Astrocyte of the spinal cord (primary cell): ENCODE measurements at regions not wholly inside any gene's neighbourhood (a gene's known extent, or its start where the extent isn't known, plus 50 kb on each side); places are given as distances from the start of the nearest gene placed in this dataset.
A peak's percentile ranks its signal among the peaks of the same experiment; 100 is the strongest.

Source experiments
- DNase-seq: peaks from one replicate; pipeline ENCODE4 v3.0.0; 2011; ENCODE audit warnings: low read depth, low spot score
- H3K4me3 ChIP-seq: 2 replicates; pipeline ENCODE4 v1.5.1; 2011; ENCODE audit warnings: low read depth, mild to moderate bottlenecking, low read length, moderate library complexity
- CTCF ChIP-seq: IDR thresholded peaks from 2 replicates; pipeline ENCODE4 v1.5.1; 2012; ENCODE audit warnings: low read depth, mild to moderate bottlenecking, low read length, inconsistent platforms
- in situ Hi-C: cut with HindIII; loops from 2 replicates; pipeline ENCODE4 v1.10.0; 2017; ENCODE audit warnings: low sequenced_read_pairs

- TF ChIP-seq CTCF, result no peak
- DNase-seq, result no peak
- in situ Hi-C loops, result no loop called here
- no peak overlapping the region for H3K4me3 ChIP-seq
Observed at GRCh38 chr1:214971071-214971470, 111.5 kb upstream of the KCNK2 start.

GRCh38 chr1:214974002-214974401 lies 108.5 kb upstream of the KCNK2 start:
- DNase-seq, result no peak
- no peak for TF ChIP-seq CTCF
- H3K4me3 ChIP-seq, result no peak overlapping the region
- in situ Hi-C loops, result no loop called here

GRCh38 chr1:214976665-214977064 lies 105.9 kb upstream of the KCNK2 start:
- TF ChIP-seq CTCF, result no peak
- DNase-seq, result no peak
- in situ Hi-C loops, result no loop called here

GRCh38 chr1:214977110-214977509 lies 105.4 kb upstream of the KCNK2 start:
- in situ Hi-C loops, result no loop called here
- DNase-seq, result peak; percentile 78
- no peak for TF ChIP-seq CTCF
- no peak overlapping the region for H3K4me3 ChIP-seq

More at GRCh38 chr1:214976665-214977064, 105.9 kb upstream of the KCNK2 start:
- H3K4me3 ChIP-seq, result no peak overlapping the region

DNA sequence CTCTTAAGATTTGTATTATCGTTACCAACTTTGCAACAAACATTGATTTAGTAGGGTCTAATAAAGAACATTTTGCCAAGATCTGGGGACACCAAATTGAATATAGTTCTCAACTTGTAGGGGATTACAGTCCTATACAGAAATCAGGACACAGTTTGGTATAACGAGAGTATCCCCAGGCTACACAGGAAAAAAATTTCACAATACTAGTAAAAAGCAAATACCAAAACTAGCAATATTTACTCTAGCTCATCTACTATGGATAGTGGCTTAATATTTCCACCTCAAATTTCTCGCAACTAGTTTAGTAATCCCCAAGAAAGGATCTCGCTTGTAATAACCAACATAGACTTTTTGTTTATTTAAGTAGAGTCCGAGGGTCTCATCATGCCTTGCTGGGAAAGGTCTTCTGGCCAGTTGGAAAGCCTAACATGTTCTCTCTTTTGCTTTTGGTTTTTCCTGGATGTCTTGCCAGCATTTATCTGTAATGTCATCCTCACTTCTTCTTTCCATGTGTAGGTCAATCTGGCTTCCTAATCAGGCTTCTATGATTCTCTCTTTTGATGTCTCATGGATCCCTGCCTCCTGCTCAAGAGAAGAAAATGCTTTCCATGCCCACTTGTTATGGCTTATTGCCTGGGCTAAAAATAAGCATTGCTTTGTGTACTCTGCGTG lies 104.7 kb upstream of the KCNK2 start:
- no peak overlapping the region for H3K4me3 ChIP-seq
- in situ Hi-C loops, result no loop called here
- TF ChIP-seq CTCF, result no peak
- DNase-seq, result no peak

DNA sequence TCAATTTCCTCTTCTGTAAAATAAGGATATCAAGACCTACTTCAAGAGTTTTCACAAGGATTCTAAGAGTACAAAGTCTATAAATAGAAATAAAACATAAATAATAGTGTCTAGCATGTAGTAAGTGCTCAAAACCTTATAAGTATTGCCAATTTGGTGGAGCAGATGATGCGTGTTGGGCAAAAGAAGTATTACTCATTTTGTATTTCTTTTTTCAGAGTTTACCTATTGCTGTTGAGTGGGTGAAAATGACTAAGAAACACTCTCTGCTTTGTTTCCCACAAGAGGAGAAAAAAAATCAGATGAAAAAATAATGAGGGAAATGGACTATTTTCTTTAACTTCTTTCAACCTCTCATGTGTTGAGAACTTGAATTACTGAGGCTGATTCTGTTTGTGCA lies 103.3 kb upstream of the KCNK2 start:
- no peak for DNase-seq
- no peak overlapping the region for H3K4me3 ChIP-seq
- in situ Hi-C loops, result no loop called here
- TF ChIP-seq CTCF, result no peak
